HG02852 (cell line): ENCODE measurements at regions not wholly inside any gene's neighbourhood (a gene's known extent, or its start where the extent isn't known, plus 50 kb on each side); places are given as distances from the start of the nearest gene placed in this dataset.
"Not testable (repeated sequence)": the region's sequence is repeated elsewhere in the genome, so short reads cannot be mapped to it uniquely, and the experiment has no call there.

Experiments
- ATAC-seq: cut with Tn5 transposase; IDR thresholded peaks from one replicate; pipeline ENCODE4 v1.9.1; 2021; ENCODE audit warnings: mild to moderate bottlenecking, moderate library complexity; ENCODE audit not compliant: unreplicated experiment

DNA sequence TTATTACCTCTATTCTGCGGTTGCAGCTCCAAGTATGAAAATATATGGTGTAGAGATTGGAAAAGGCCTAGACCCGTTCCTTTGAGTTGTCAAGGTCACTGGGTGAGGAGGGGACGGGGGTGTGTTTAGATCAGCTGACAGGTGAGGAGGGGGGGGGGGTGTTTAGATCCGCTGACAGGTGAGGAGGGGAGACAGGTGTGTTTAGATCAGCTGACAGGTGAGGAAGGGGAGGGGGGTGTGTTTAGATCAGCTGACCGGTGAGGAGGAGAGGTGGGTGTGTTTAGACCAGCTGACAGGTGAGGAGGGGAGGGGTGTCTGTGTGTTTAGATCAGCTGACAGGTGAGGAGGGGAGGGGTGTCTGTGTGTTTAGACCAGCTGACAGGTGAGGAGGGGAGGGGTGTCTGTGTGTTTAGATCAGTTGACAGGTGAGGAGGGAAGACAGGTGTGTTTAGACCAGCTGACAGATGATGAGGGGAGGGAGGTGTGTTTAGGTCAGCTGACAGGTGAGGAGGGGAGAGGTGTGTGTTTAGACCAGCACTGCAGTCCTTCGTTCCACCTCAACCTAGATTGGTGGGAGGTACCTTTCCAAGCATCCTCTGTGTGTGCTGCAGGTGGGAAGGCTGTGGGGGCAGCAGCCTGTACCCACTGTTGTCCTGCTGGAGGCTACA lies 655.0 kb upstream of the ADARB2 start:
- ATAC-seq: no peak

- ATAC-seq: no peak
Measured at GRCh38 chr10:2387672-2388071, 650.3 kb upstream of the ADARB2 start.

DNA sequence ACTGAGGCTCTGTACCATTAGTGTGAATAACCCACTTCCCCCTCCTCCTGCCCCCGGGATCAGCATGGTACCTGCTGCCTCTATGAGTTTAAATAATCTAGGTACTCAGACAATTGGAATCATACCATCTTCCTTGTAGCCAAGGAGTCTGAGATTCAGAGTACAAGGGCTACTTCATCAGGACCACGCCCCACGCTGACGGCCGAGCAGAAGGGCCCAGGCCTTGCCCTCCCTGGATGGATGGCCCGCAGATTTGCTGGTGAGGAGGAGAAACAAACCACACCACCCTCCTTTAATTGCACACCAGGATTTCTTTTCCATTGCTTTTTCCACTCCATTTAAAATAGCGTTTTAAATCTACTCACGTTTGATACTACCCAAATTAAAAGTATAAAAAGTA lies 649.9 kb upstream of the ADARB2 start:
- no peak for ATAC-seq

- ATAC-seq: no peak
Measured at GRCh38 chr10:2380218-2380617, 642.9 kb upstream of the ADARB2 start.

GRCh38 chr10:2367083-2367482 lies 629.8 kb upstream of the ADARB2 start:
- ATAC-seq: no peak

DNA sequence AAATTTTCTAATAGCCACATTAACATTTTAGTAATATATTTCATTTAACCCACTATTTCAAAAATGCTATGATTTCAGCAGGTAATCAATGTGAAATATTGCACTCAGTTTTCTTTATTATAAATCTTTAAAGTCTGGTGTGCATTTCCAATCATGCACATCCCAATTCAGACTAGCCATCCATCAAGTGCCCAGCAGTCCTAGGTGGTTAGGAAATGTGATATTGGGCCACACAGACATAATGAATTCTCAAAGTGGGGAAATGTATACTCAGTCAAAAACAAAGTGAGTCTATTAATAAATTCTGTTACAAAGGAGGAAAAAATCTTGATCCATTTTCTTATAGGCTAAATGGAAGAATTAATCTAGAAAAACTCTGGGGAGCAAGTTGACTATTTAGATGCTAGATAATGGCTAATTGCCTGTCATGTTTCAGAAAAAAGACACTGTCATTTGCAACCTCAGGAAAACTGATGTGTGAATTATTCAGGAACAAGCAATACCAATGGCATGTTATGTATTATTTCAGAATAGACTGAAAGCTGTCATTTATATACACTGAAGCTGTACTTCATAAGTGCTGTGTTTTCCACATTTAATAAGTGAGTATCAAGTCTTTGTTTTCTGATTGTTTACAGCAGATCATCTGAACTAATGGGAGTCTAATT lies 629.1 kb upstream of the ADARB2 start:
- ATAC-seq: no peak

GRCh38 chr10:2362331-2362730 lies 625.0 kb upstream of the ADARB2 start:
- ATAC-seq: no peak

DNA sequence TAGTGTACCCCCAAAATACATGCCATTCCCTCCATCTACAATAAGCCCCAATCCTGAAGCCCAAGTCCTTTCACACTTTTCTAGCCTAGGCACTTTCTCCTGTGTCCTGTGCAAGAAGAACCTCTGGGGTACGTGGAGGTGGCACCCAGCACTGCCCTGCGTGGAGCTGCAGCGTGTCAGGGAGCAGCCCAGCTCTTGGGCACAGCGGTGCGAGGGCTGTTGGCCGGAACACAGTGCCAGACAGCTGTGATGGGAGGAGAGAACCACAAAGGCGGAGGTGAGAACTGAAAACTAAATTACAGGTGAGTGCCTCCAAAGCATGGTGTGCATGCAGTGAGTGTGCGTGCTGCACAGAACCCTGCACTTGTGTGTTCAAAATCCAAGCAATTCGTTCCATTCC lies 621.3 kb upstream of the ADARB2 start:
- no peak for ATAC-seq

- ATAC-seq: no peak
Measured at GRCh38 chr10:2356670-2357069, 619.3 kb upstream of the ADARB2 start.

- ATAC-seq: no peak
Measured at GRCh38 chr10:2351566-2351965, 614.2 kb upstream of the ADARB2 start.

- ATAC-seq: no peak
Measured at GRCh38 chr10:2342206-2342605, 604.9 kb upstream of the ADARB2 start.

GRCh38 chr10:2340831-2341647 lies 603.7 kb upstream of the ADARB2 start:
- ATAC-seq: no peak

DNA sequence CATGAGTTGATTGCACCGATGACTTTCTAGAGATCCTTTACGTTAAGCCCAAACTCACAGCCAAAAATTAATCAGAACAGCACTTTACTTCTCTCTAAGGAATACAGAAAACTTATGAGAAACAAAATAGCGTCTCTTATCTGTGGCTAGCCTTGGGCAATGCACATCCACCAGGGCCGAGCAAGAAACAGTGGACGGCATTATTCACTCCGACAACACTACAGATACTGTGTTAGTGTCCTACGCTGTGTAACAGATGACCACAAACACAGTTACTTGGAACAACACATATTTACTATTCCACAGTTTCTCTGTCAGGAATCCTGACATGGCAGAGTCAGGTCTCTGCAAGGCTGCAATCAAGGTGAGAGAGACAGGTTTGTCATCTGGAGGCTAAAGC lies 598.3 kb upstream of the ADARB2 start:
- ATAC-seq: no peak

GRCh38 chr10:2334575-2334974 lies 597.2 kb upstream of the ADARB2 start:
- ATAC-seq: no peak

- ATAC-seq: no peak
Measured at GRCh38 chr10:2329082-2329481, 591.8 kb upstream of the ADARB2 start.

GRCh38 chr10:2326411-2326810 lies 589.1 kb upstream of the ADARB2 start:
- ATAC-seq: no peak

- not testable (repeated sequence) for ATAC-seq
Measured at GRCh38 chr10:2315045-2315485, 577.7 kb upstream of the ADARB2 start.

DNA sequence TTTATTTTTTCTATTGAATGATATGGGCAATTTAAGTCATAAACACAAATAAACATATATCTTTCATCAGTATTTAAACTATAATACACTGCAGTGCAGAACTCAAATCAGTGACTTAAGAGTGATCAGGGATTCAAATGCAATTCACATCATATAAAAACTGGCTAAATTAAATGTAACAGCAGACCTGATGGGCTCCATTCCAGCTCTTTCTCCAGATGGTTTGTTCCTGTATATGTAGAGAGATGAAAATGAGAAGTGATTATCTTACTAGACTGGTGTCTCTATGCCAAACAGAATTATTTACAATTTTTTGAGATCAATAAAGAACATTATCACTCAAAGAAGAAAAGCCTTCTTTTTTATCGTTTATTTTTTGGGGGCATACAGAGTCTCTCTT lies 568.8 kb upstream of the ADARB2 start:
- ATAC-seq: no peak

DNA sequence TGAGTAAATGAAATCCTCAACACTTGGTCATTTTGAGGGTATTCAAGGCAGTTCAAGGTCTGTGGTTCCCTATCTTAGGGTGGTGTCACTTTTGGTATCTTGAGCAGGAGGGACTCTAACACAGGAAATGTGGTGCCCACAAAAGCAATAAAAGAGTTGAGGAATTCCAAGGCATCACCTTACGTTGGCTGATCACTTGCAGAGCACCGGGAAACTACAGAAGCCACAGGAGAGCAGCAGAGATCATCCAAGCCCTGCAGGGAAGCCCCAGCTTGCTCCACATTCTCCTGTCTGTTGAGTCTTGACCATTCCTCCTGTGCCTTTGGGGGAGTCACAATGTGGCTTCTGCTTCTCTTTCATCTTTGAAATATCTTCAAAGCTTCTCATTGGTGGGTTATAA lies 565.8 kb upstream of the ADARB2 start:
- no peak for ATAC-seq

- ATAC-seq: no peak
Measured at GRCh38 chr10:2301227-2301626, 563.9 kb upstream of the ADARB2 start.

DNA sequence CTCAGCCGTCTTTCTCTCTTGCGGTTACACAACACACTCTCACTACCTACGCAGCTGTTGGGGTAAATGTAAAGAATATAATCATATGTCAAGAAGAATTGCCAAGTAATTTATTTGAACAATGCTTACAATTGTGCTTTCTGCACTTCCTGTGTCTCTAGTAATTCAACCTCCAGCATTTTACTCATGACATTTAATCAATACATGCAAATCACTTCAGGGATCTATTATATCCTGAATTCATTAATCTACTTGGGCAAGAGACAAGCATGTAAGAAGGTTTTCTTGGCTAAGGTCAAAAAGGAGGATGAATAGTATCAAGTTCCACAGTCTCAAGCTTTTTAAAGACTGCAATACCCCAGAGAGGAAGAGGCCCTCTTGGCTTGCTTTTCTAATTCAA lies 562.9 kb upstream of the ADARB2 start:
- ATAC-seq: no peak
